AG09309 (cell line): ENCODE measurements at regions not wholly inside any gene's neighbourhood (a gene's known extent, or its start where the extent isn't known, plus 50 kb on each side); places are given as distances from the start of the nearest gene placed in this dataset.

ENCODE experiments used
- DNase-seq: peaks from one replicate; pipeline ENCODE4 v3.0.0-alpha.2; 2010; ENCODE audit warnings: low read depth
- H3K4me3 ChIP-seq: 2 replicates; pipeline ENCODE4 v1.5.1; 2011; ENCODE audit warnings: mild to moderate bottlenecking, low read depth, low read length, moderate library complexity; ENCODE audit not compliant: control insufficient read depth
- CTCF ChIP-seq: IDR thresholded peaks from 2 replicates; pipeline ENCODE4 v1.5.1; 2011; ENCODE audit warnings: mild to moderate bottlenecking, low read depth, low read length, inconsistent platforms; ENCODE audit not compliant: insufficient read depth, control insufficient read depth; ENCODE audit errors: missing control alignments

- no peak overlapping the region for H3K4me3 ChIP-seq
- DNase-seq, result no peak
- no peak for TF ChIP-seq CTCF
Measured at GRCh38 chr16:86122681-86123342, 223.8 kb downstream of the IRF8 start.

GRCh38 chr16:86124321-86124720 is 225.4 kb downstream of the IRF8 start:
- TF ChIP-seq CTCF, result no peak
- H3K4me3 ChIP-seq, result no peak overlapping the region
- DNase-seq, result no peak

GRCh38 chr16:86126891-86127290 is 227.9 kb downstream of the IRF8 start:
- no peak overlapping the region for H3K4me3 ChIP-seq
- no peak for DNase-seq
- no peak for TF ChIP-seq CTCF

GRCh38 chr16:86127366-86127765 is 228.4 kb downstream of the IRF8 start:
- H3K4me3 ChIP-seq, result no peak overlapping the region
- DNase-seq, result no peak
- no peak for TF ChIP-seq CTCF

- no peak overlapping the region for H3K4me3 ChIP-seq
- no peak for TF ChIP-seq CTCF
- no peak for DNase-seq
Measured at GRCh38 chr16:86128246-86128645, 229.3 kb downstream of the IRF8 start.

GRCh38 chr16:86129541-86129940 is 230.6 kb downstream of the IRF8 start:
- no peak overlapping the region for H3K4me3 ChIP-seq
- TF ChIP-seq CTCF, result no peak
- DNase-seq, result no peak
